Fibroblast of lung (primary cell): ENCODE measurements at regions not wholly inside any gene's neighbourhood (a gene's known extent, or its start where the extent isn't known, plus 50 kb on each side); places are given as distances from the start of the nearest gene placed in this dataset.

Experiments used
- EZH2 ChIP-seq: IDR thresholded peaks from 2 replicates; pipeline ENCODE4 v1.5.1; 2012; ENCODE audit warnings: low read length, control low read depth, mild to moderate bottlenecking; ENCODE audit errors: missing control alignments
- TF ChIP-seq, protein P1 (sequence below), 2 donors: IDR thresholded peaks in 1 of 2; conservative IDR thresholded peaks in 1 of 2; 1 replicate in 1 of 2; 2 replicates in 1 of 2; pipeline ENCODE4 v1.5.1; 2011 to 2012; ENCODE audit warnings: low read length in 2 of 2, control low read depth in 1 of 2, inconsistent platforms in 1 of 2, low read depth in 1 of 2, mild to moderate bottlenecking in 1 of 2

DNA sequence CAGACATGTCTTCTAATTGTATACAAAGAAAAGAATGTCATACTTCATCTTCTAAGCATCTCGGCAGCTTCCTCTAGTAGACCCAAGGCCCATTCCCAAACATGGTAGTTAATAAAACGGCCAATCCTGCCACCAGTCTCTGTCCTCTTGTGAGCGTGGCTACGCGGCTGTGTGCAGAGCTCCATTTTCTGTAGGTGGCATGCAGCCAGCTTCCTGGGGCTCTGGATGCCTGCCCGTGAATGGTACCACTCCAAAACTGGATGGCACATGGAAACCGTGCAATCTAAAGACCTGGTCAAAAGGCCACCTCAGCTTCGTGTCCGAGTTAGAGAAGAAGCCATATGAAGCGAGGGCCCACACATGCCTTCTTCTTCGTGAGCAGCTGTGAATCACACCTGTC, 110.7 kb downstream of the SIPA1L2 start:
- TF ChIP-seq, protein P1, sequence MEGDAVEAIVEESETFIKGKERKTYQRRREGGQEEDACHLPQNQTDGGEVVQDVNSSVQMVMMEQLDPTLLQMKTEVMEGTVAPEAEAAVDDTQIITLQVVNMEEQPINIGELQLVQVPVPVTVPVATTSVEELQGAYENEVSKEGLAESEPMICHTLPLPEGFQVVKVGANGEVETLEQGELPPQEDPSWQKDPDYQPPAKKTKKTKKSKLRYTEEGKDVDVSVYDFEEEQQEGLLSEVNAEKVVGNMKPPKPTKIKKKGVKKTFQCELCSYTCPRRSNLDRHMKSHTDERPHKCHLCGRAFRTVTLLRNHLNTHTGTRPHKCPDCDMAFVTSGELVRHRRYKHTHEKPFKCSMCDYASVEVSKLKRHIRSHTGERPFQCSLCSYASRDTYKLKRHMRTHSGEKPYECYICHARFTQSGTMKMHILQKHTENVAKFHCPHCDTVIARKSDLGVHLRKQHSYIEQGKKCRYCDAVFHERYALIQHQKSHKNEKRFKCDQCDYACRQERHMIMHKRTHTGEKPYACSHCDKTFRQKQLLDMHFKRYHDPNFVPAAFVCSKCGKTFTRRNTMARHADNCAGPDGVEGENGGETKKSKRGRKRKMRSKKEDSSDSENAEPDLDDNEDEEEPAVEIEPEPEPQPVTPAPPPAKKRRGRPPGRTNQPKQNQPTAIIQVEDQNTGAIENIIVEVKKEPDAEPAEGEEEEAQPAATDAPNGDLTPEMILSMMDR (conservative IDR thresholded peaks at IDR 0.05 in 1 of 2, IDR thresholded peaks at IDR 0.05 in 1 of 2; ENCODE audit: low read depth in 1 of 2, low read length in 2 of 2), result no peak
- TF ChIP-seq EZH2, result no peak
